ENCODE measurements at regions not wholly inside any gene's neighbourhood (a gene's known extent, or its start where the extent isn't known, plus 50 kb on each side); places are given as distances from the start of the nearest gene placed in this dataset.
A peak's percentile ranks its signal among the peaks of the same experiment; 100 is the strongest.

DNA sequence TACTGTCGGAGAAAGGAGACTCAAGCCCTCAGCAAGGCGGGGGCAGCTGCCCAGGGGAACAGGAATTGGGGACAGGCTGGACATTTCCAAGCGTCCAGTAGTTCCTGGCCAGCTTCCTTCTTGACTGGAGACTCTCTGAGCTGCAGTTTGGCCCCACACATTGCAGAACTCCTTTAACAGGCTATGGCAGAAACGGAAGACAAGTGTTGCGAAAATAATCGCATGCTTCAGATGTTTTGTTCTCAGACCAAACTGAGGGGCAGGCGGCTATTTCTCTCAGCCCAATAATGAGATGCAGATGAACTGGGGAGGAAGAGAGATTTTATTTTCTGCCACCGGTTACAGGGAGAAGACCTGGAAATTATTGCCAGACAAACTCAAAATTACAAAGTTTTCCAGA, 88.0 kb upstream of the PFKP start:
- H3K4me3 ChIP-seq (replicated peaks; ENCODE audit: low read depth, low read length), result no peak overlapping the region
- no peak for TF ChIP-seq CTCF (IDR thresholded peaks at IDR 0.05; ENCODE audit: low read depth, low read length, missing control alignments)
- DNase-seq (ENCODE audit: extremely low read depth, low read depth), result no peak

GRCh38 chr10:2978574-2979273, 88.6 kb upstream of the PFKP start:
- no peak for DNase-seq (ENCODE audit: extremely low read depth, low read depth)
- no peak for TF ChIP-seq CTCF (IDR thresholded peaks at IDR 0.05; ENCODE audit: low read depth, low read length, missing control alignments)

DNA sequence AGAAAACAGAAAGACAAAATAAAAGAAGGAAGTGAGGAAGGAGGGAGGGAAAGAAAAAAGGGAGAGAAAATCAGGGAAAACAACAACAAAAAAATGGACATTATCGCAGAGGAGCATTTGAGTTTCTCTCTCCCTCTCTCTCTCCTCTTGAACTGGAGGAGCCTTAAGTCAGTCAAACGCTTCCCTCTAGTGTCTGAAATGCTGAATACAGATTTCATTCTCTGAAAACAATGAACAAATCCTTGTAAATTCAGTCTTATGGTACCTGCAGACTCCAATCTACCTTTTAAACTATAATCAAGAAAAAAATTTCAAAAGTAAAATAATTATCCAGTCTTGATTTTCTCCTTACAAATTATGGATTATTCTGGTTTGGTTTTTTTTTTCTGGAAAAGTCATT, 89.2 kb upstream of the PFKP start:
- no peak for DNase-seq (ENCODE audit: extremely low read depth, low read depth)

More at GRCh38 chr10:2978574-2979273, 88.6 kb upstream of the PFKP start:
- no peak overlapping the region for H3K4me3 ChIP-seq (replicated peaks; ENCODE audit: low read depth, low read length)

GRCh38 chr10:2974503-2975207, 92.7 kb upstream of the PFKP start:
- DNase-seq (ENCODE audit: extremely low read depth, low read depth), result no peak
- no peak for TF ChIP-seq CTCF (IDR thresholded peaks at IDR 0.05; ENCODE audit: low read depth, low read length, missing control alignments)
- no peak overlapping the region for H3K4me3 ChIP-seq (replicated peaks; ENCODE audit: low read depth, low read length)

More for the DNA sequence above, 89.2 kb upstream of the PFKP start:
- peak; percentile 59 for TF ChIP-seq CTCF (IDR thresholded peaks at IDR 0.05; ENCODE audit: low read depth, low read length, missing control alignments)
- no peak overlapping the region for H3K4me3 ChIP-seq (replicated peaks; ENCODE audit: low read depth, low read length)

DNA sequence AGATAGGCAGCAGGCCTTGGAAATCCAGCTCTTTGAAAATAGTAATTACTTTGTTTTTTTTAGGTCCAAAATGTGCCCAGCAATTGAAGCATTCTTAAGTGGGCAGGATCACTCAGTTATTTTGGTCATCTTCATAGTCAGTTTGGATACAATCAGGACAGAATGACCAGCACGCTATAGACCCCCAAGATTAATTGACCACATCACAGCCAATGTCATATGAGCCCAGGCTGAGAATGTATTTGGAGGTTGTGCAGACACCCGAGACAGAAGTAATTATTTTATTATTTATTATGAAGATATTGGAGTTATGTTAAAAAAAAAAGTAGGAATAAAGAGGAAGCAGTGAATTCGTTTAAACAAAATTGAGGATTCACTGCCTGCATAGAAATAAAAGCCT, 93.3 kb upstream of the PFKP start:
- no peak overlapping the region for H3K4me3 ChIP-seq (replicated peaks; ENCODE audit: low read depth, low read length)
- no peak for TF ChIP-seq CTCF (IDR thresholded peaks at IDR 0.05; ENCODE audit: low read depth, low read length, missing control alignments)
- DNase-seq (ENCODE audit: extremely low read depth, low read depth), result no peak

- H3K4me3 ChIP-seq (replicated peaks; ENCODE audit: low read depth, low read length), result no peak overlapping the region
- no peak for TF ChIP-seq CTCF (IDR thresholded peaks at IDR 0.05; ENCODE audit: low read depth, low read length, missing control alignments)
- no peak for DNase-seq (ENCODE audit: extremely low read depth, low read depth)
Measured at GRCh38 chr10:2972810-2973209, 94.5 kb upstream of the PFKP start.

Data from HFF-Myc (cell line).